ENCODE measurements at regions not wholly inside any gene's neighbourhood (a gene's known extent, or its start where the extent isn't known, plus 50 kb on each side); places are given as distances from the start of the nearest gene placed in this dataset.

DNA sequence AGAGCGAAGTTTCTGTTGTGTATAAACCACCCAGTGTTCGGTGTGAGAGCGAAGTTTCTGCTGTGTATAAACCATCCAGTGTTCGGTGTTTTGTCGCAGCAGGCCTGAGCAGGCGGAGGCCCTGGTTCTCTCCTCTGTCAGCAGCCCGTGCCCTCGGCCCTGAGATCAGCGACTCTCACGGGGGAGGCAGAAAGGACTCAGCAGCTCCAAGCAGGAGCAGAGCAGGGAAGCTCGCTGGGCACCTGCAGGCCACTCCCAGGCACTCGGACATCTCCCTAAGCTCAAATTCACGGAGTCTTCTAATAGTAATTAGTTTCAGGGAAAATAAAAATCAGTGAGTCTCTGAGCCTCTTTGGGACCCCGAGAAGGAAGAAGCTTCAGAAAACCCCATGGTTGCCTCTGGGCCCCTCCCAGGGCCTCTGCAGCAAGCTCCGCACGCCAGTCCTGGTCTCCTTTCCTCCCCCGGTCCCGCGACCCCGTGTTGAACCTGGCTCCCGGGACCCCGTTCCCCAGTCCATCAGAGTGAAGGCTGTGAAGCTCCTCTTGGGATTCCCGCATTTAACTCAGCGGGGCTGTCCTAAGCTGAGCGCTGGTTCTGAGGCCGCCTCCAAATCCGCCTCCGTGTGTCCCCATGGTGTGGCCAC, 81.9 kb upstream of the ADAMTS2 start:
- H3K4me2 ChIP-seq (replicated peaks; ENCODE audit: extremely low read depth, low read length, poor library complexity, severe bottlenecking): no peak overlapping the region
- H3K4me3 ChIP-seq (replicated peaks in 1 of 3; ENCODE audit: low read depth in 2 of 3, low read length in 3 of 3): no peak overlapping the region
- H2AFZ ChIP-seq (ENCODE audit: insufficient read depth, low read depth, low read length, poor library complexity, severe bottlenecking): no peak overlapping the region
- intact Hi-C loops (cut with micrococcal nuclease): no loop called here
- TF ChIP-seq, protein P1, sequence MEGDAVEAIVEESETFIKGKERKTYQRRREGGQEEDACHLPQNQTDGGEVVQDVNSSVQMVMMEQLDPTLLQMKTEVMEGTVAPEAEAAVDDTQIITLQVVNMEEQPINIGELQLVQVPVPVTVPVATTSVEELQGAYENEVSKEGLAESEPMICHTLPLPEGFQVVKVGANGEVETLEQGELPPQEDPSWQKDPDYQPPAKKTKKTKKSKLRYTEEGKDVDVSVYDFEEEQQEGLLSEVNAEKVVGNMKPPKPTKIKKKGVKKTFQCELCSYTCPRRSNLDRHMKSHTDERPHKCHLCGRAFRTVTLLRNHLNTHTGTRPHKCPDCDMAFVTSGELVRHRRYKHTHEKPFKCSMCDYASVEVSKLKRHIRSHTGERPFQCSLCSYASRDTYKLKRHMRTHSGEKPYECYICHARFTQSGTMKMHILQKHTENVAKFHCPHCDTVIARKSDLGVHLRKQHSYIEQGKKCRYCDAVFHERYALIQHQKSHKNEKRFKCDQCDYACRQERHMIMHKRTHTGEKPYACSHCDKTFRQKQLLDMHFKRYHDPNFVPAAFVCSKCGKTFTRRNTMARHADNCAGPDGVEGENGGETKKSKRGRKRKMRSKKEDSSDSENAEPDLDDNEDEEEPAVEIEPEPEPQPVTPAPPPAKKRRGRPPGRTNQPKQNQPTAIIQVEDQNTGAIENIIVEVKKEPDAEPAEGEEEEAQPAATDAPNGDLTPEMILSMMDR (IDR thresholded peaks at IDR 0.05): no peak
- H3K4me3 Mint-ChIP-seq: no peak overlapping the region
- H3K79me2 ChIP-seq (ENCODE audit: insufficient read depth, low read length): no peaks in the 10 kb centered on the region
- H3K27ac Mint-ChIP-seq: no peak overlapping the region
- H4K20me1 ChIP-seq (ENCODE audit: insufficient read depth, low read length): no peaks in the 10 kb centered on the region
- peaks cover 0 to 9% (median 6%) of the 10 kb centered on the region in 7 donors for H3K9me3 Mint-ChIP-seq
- H3K27me3 ChIP-seq (ENCODE audit: control insufficient read depth in 2 of 2, insufficient read depth in 2 of 2, low read length in 2 of 2): no peaks in the 10 kb centered on the region
- H3K36me3 Mint-ChIP-seq: no peaks in the 10 kb centered on the region
- H3K9me3 ChIP-seq (replicated peaks in 1 of 2; ENCODE audit: control insufficient read depth in 1 of 2, insufficient read depth in 1 of 2, low read length in 2 of 2): no peaks in the 10 kb centered on the region
- peaks cover 0 to 3% (median 3%) of the 10 kb centered on the region in 3 donors for H3K27me3 Mint-ChIP-seq (ENCODE audit: low read depth in 3 of 3)
- no peaks in the 10 kb centered on the region for H3K4me1 ChIP-seq (ENCODE audit: control insufficient read depth in 1 of 2, insufficient read depth in 2 of 2, low read length in 2 of 2)
- H3K4me1 Mint-ChIP-seq: no peaks in the 10 kb centered on the region
- DNase-seq: no peak
- H3K9ac ChIP-seq (ENCODE audit: insufficient read depth, low read length, poor library complexity, severe bottlenecking): no peak overlapping the region
- WGBS (ENCODE audit: insufficient coverage): 85% methylated on average over 27 of the region's 28 CpGs
- H3K27ac ChIP-seq (ENCODE audit: low read depth in 1 of 2, low read length in 2 of 2): no peak overlapping the region
- H3K36me3 ChIP-seq (replicated peaks in 1 of 2; ENCODE audit: control insufficient read depth in 1 of 2, insufficient read depth in 2 of 2, low read length in 2 of 2): no peaks in the 10 kb centered on the region

DNA sequence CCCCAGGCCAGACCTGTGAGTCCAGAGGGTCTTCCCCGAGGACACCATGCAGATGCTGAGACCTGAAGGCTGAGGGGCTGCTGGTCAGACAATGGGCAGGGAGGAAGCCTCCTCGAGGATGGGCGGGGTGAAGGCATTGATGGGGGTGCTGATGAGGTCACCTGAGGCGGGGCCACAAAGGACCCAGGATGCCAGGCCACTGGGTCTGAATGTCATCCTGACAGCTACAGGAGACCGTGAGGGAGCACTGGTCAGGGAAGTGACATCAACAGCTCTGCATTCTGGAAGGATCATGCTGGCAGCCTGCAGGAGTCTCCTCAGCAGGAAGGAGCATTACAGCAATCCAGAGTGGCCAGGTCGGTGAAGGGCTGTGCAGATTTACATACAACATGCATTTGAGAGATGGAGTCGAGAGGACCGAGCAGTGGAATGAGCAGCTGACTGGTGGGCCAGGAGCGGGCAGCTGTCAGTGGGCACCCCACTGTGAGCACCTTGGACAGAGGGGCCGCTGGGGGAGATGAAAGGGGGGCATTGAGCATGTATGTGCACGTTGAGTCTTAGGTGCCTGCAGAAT, 77.7 kb upstream of the ADAMTS2 start:
- TF ChIP-seq, protein P1 (IDR thresholded peaks at IDR 0.05): no peak
- Mint-ChIP-seq H3K36me3 (no peaks in the 10 kb centered on the region), H3K9me3 (peaks cover 0 to 3% (median 0%) of the 10 kb centered on the region in 7 donors), H3K27ac (no peak overlapping the region), H3K4me3 (peak overlapping the region in 1 of 2 donors; percentile 44), H3K4me1 (no peaks in the 10 kb centered on the region), H3K27me3 (ENCODE audit: low read depth in 3 of 3) (peaks cover 0 to 11% (median 1%) of the 10 kb centered on the region in 3 donors)
- no peak overlapping the region for H2AFZ ChIP-seq (ENCODE audit: insufficient read depth, low read depth, low read length, poor library complexity, severe bottlenecking)
- H3K36me3 ChIP-seq (replicated peaks in 1 of 2; ENCODE audit: control insufficient read depth in 1 of 2, insufficient read depth in 2 of 2, low read length in 2 of 2): no peaks in the 10 kb centered on the region
- no peak overlapping the region for H3K4me3 ChIP-seq (replicated peaks in 1 of 3; ENCODE audit: low read depth in 2 of 3, low read length in 3 of 3)
- 89% methylated on average over 9 of the region's 11 CpGs for WGBS (ENCODE audit: insufficient coverage)
- H3K9me3 ChIP-seq (replicated peaks in 1 of 2; ENCODE audit: control insufficient read depth in 1 of 2, insufficient read depth in 1 of 2, low read length in 2 of 2): no peaks in the 10 kb centered on the region
- no peaks in the 10 kb centered on the region for H3K4me1 ChIP-seq (ENCODE audit: control insufficient read depth in 1 of 2, insufficient read depth in 2 of 2, low read length in 2 of 2)
- DNase-seq: no peak
- no peak overlapping the region for H3K27ac ChIP-seq (ENCODE audit: low read depth in 1 of 2, low read length in 2 of 2)
- no peaks in the 10 kb centered on the region for H3K27me3 ChIP-seq (ENCODE audit: control insufficient read depth in 2 of 2, insufficient read depth in 2 of 2, low read length in 2 of 2)
- H3K9ac ChIP-seq (ENCODE audit: insufficient read depth, low read length, poor library complexity, severe bottlenecking): no peak overlapping the region
- H4K20me1 ChIP-seq (ENCODE audit: insufficient read depth, low read length): no peaks in the 10 kb centered on the region
- no peak overlapping the region for H3K4me2 ChIP-seq (replicated peaks; ENCODE audit: extremely low read depth, low read length, poor library complexity, severe bottlenecking)
- no peaks in the 10 kb centered on the region for H3K79me2 ChIP-seq (ENCODE audit: insufficient read depth, low read length)
- intact Hi-C loops (cut with micrococcal nuclease): no loop called here

Data from CD14-positive monocyte (primary cell).